ENCODE measurements at regions not wholly inside any gene's neighbourhood (a gene's known extent, or its start where the extent isn't known, plus 50 kb on each side); places are given as distances from the start of the nearest gene placed in this dataset.
A peak's percentile ranks its signal among the peaks of the same experiment; 100 is the strongest.

DNA sequence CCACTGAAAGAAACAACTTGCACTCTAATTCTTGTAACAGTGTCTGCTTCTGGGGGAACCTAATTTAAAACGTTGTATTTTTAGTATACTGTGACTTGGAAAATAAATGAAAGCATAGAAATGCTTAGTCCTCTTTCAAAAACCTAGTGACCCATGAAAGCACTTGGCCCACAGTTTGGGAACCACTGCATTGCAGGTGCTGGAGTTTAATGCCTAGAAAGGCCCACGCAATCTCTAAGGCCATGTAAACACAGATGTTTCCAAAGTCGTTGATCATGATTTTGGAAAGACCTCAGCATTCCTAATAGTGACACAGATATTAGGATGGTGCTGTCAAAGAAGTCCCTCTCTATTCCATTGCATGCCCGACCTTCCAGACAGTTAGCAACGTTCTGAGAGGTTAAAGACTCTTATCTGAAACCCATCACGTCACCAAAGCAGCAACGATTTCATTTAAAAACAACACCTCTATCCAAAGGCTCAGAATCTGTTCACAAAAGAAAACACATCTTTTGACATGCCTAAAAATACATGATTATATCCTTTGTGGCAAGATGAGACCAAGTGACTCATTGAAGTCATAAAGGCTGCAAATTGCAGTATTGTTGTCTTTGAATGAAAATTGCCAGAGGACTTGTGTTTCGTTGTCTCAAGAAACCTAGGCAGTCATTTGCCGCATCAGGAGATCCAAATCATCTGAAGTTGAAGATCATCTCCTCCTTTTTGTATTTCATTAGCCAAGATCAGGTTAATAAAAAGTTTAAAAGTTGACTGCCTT is 328.0 kb upstream of the ZNF507 start:
- Mint-ChIP-seq H3K27ac (no peak overlapping the region), H3K27me3 (no peaks in the 10 kb centered on the region)

DNA sequence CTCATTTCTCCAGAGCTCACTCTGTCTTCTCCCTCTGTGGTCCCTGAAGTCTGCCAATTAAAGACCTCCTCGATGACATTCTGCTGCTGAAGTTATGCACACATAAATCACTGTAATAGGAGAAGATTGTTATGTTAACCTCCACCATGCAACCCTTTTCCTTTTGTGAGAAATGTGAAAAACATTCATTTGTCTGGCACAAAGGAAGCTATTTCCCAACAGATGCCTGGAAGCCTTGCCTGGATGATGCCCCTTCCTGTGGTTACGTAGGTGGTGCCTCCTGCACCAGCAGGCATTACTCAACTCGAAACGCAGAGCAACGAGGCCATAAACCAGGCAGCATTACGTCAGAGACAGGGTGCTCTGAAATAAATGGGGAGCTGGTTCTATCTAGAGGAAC is 327.4 kb upstream of the ZNF507 start:
- no peak overlapping the region for H3K4me3 Mint-ChIP-seq
- no peak for DNase-seq

More for the DNA sequence above, 328.0 kb upstream of the ZNF507 start:
- Mint-ChIP-seq H3K9me3 (peaks cover 9% of the 10 kb centered on the region), H3K4me1 (no peaks in the 10 kb centered on the region), H3K4me3 (no peak overlapping the region), H3K36me3 (no peaks in the 10 kb centered on the region)
- CTCF ChIA-PET: no interaction called here
- DNase-seq: no peak

DNA sequence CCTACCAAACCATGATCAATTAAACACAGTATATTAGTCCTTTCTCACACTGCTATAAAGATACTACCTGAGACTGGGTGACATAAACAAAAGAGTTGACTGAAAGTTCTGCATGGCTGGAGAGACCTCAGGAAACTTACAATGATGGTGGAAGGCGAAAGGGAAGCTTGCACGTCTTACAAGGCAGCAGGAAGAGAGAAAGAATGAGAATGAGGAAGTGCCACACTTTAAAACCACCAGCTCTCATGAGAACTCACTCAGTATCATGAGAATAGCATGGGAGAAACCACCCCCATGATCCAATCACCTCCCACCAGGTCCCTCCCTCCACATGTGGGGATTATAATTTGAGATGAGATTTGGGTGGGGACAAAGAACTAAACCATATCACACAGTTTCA is 324.9 kb upstream of the ZNF507 start:
- CTCF ChIA-PET: no interaction called here
- no peak for DNase-seq

More for the DNA sequence above, 327.4 kb upstream of the ZNF507 start:
- no peaks in the 10 kb centered on the region for H3K27me3 Mint-ChIP-seq
- no peaks in the 10 kb centered on the region for H3K4me1 Mint-ChIP-seq
- CTCF ChIA-PET: no interaction called here
- H3K27ac Mint-ChIP-seq: no peak overlapping the region
- H3K36me3 Mint-ChIP-seq: no peaks in the 10 kb centered on the region
- peaks cover 9% of the 10 kb centered on the region for H3K9me3 Mint-ChIP-seq

DNA sequence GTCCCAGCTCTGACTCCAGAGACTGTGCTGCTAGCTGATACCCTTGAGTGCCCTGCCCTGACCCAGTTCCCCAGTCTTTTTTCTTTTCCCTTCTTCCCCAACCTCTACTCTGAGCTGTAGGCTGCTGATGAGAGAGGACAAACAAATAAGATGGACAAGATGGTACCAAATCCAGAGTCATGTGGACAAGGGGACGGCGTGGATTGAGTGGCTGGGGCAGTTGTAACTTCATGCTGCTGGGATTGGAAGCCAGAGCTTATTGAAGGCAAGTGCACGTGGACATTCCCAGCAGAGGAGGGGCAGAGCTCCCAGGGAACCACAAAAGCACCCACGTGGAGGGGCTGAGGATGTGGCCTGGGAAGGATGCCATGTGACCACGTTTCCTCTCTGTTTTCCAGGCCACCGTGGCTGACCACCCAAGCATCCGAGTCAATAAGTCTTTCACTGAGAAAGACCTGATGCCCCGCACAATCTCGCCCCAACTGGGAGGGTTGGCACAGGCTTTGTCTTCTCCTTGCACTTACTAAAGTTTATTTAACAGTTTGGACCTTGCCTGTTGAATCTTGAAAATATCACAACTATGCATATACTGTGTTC is 323.3 kb upstream of the ZNF507 start:
- H3K36me3 Mint-ChIP-seq: no peaks in the 10 kb centered on the region
- H3K9me3 Mint-ChIP-seq: peaks cover 26% of the 10 kb centered on the region
- DNase-seq: no peak
- H3K4me1 Mint-ChIP-seq: no peaks in the 10 kb centered on the region
- H3K27ac Mint-ChIP-seq: no peak overlapping the region
- CTCF ChIA-PET: no interaction called here
- no peaks in the 10 kb centered on the region for H3K27me3 Mint-ChIP-seq
- H3K4me3 Mint-ChIP-seq: no peak overlapping the region

More for the DNA sequence above, 324.9 kb upstream of the ZNF507 start:
- Mint-ChIP-seq H3K27me3 (no peaks in the 10 kb centered on the region), H3K4me1 (no peaks in the 10 kb centered on the region), H3K36me3 (no peaks in the 10 kb centered on the region), H3K27ac (no peak overlapping the region), H3K4me3 (no peak overlapping the region), H3K9me3 (peaks cover 15% of the 10 kb centered on the region)

- no peaks in the 10 kb centered on the region for H3K4me1 Mint-ChIP-seq
- CTCF ChIA-PET: no interaction called here
Observed at GRCh38 chr19:32022731-32023563, 322.5 kb upstream of the ZNF507 start.

DNA sequence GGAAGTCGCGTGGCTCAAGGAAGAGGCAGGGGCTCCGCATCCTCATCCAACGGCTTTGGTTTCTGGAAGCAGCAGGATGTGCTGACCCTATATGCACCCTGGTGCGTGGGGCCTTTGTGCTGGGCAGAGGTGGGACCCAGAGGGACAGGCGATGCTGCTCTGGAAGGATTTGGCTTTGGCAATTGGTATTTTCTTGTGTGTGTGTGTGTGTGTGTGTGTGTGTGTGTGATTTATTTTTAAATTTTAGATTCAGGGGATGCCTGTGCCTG is 321.9 kb upstream of the ZNF507 start:
- Mint-ChIP-seq H3K27me3 (no peaks in the 10 kb centered on the region), H3K4me3 (no peak overlapping the region), H3K9me3 (peaks cover 28% of the 10 kb centered on the region), H3K36me3 (no peaks in the 10 kb centered on the region), H3K4me1 (no peaks in the 10 kb centered on the region), H3K27ac (no peak overlapping the region)
- CTCF ChIA-PET: no interaction called here
- DNase-seq: no peak

More at GRCh38 chr19:32022731-32023563, 322.5 kb upstream of the ZNF507 start:
- Mint-ChIP-seq H3K36me3 (no peaks in the 10 kb centered on the region), H3K9me3 (peaks cover 28% of the 10 kb centered on the region), H3K27me3 (no peaks in the 10 kb centered on the region), H3K27ac (no peak overlapping the region), H3K4me3 (no peak overlapping the region)
- DNase-seq: no peak

GRCh38 chr19:32029235-32029634 is 316.2 kb upstream of the ZNF507 start:
- Mint-ChIP-seq H3K27me3 (no peaks in the 10 kb centered on the region), H3K36me3 (no peaks in the 10 kb centered on the region), H3K9me3 (peaks cover 24% of the 10 kb centered on the region), H3K4me1 (no peaks in the 10 kb centered on the region), H3K27ac (no peak overlapping the region), H3K4me3 (no peak overlapping the region)
- CTCF ChIA-PET: no interaction called here
- no peak for DNase-seq

DNA sequence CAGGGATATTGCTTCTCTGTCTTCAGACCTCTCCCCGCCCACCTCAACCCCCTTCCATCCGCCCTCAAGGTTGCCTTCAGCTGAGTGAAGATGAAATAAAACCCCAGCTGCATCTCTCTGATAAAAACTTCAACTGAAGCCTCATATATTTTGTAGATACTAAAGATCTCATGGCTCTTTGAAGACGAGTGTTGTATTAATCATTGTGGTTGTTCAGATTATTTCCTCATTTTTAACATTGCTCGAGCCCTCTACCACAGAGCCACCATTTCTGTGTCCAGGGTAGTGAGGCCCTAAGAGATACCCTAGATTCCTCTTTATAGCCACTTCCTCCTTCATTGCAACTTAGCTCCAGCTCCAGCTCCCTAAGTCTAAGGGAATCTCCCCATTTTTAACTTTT is 312.8 kb upstream of the ZNF507 start:
- H3K4me1 Mint-ChIP-seq: no peaks in the 10 kb centered on the region
- H3K4me3 Mint-ChIP-seq: no peak overlapping the region
- H3K36me3 Mint-ChIP-seq: no peaks in the 10 kb centered on the region
- H3K27me3 Mint-ChIP-seq: no peaks in the 10 kb centered on the region
- no peak overlapping the region for H3K27ac Mint-ChIP-seq
- no peak for DNase-seq
- CTCF ChIA-PET: no interaction called here
- H3K9me3 Mint-ChIP-seq: peaks cover 2% of the 10 kb centered on the region

DNA sequence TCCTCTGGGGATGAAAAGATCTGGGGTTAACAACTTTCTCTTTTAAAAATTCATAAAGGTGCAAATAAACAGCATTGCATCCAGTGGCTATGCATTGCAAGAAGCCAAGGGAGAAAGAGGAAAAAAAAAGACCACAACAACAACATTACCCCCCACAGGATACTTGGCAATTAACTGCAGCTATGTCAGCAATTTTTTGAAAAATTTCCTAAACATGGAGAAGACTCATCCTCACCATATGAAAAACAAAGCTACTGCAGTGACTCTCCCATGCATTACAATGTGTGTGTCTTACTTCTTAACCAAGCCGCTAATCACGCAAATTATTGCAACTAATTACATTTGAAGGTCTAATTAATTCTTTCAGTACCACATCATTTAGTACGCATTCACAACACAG is 309.8 kb upstream of the ZNF507 start:
- H3K9me3 Mint-ChIP-seq: no peaks in the 10 kb centered on the region
- CTCF ChIA-PET: no interaction called here
- H3K27ac Mint-ChIP-seq: no peak overlapping the region

DNA sequence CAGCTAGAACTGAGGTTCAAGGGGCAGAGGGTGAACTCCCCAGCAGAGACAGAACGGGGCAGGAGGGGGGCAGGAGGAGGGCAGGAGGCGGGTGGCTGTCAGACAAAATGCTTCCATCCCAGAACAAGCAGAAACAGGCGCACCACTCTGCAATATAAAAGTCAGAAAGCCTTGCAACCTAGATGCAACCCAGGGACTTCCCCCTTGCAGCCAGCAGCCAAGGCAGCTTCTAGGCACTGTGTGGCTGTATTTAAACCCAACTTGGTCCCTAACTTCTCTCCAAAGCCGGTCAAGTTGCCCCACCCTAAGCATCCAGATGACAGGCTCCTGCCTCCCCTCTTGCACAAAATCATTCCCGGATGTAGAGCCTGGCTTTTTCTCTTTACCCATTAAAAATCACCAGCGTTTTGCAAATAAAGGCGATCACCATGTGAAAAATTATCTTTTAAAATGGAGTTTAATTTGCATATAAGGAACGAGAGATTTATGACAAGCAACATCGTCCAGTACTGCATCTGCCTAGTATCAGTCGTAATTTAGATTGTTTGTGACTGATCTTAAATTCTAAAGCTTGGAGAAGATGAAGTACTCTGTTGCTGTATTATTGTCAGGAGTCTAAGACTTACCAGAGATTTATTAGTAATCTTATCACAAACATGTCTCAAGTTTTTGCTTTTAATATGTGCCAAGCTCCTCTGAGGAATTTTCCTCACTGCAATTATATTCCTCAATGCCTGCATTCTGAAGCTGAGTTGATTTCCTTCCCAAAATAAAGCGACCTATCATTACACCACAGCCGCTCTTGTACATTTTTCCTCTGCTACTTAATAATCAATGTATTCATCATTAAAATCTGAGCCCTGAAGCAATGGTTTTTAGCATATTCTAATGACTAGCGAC is 307.1 kb upstream of the ZNF507 start:
- Mint-ChIP-seq H3K9me3 (no peaks in the 10 kb centered on the region), H3K4me3 (no peak overlapping the region), H3K27me3 (peaks cover 14% of the 10 kb centered on the region), H3K4me1 (no peaks in the 10 kb centered on the region), H3K27ac (no peak overlapping the region), H3K36me3 (no peaks in the 10 kb centered on the region)
- DNase-seq: no peak
- CTCF ChIA-PET: no interaction called here

More for the DNA sequence above, 309.8 kb upstream of the ZNF507 start:
- Mint-ChIP-seq H3K36me3 (no peaks in the 10 kb centered on the region), H3K4me3 (no peak overlapping the region), H3K27me3 (no peaks in the 10 kb centered on the region), H3K4me1 (no peaks in the 10 kb centered on the region)
- no peak for DNase-seq

- no peaks in the 10 kb centered on the region for H3K4me1 Mint-ChIP-seq
- H3K27me3 Mint-ChIP-seq: peaks cover 14% of the 10 kb centered on the region
- no peak overlapping the region for H3K4me3 Mint-ChIP-seq
- H3K9me3 Mint-ChIP-seq: no peaks in the 10 kb centered on the region
- H3K27ac Mint-ChIP-seq: no peak overlapping the region
- DNase-seq: no peak
- H3K36me3 Mint-ChIP-seq: no peaks in the 10 kb centered on the region
- CTCF ChIA-PET: no interaction called here
Observed at GRCh38 chr19:32038961-32039360, 306.4 kb upstream of the ZNF507 start.

DNA sequence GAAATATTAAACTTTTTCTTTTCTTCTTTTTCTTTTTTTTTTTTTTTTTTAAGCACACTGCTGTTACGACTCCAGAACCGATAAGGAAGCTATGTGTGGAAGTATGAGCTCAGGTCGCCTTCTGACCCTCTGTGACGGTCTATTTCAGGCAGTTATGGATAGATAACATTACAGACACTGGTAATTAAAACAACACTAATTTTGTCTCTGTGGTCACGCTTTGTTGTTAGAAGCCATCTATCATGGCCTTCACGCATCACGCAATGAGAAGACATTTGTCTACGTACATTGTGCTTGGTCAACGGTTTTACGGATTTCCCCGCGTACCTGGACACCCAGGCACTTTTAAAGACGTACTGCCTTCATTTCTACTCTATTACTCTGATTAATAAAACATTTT is 306.0 kb upstream of the ZNF507 start:
- H3K27ac Mint-ChIP-seq: no peak overlapping the region
- no peaks in the 10 kb centered on the region for H3K36me3 Mint-ChIP-seq
- H3K4me1 Mint-ChIP-seq: no peaks in the 10 kb centered on the region
- H3K4me3 Mint-ChIP-seq: no peak overlapping the region
- no peaks in the 10 kb centered on the region for H3K9me3 Mint-ChIP-seq
- no peak for DNase-seq
- CTCF ChIA-PET: no interaction called here
- H3K27me3 Mint-ChIP-seq: peaks cover 14% of the 10 kb centered on the region

DNA sequence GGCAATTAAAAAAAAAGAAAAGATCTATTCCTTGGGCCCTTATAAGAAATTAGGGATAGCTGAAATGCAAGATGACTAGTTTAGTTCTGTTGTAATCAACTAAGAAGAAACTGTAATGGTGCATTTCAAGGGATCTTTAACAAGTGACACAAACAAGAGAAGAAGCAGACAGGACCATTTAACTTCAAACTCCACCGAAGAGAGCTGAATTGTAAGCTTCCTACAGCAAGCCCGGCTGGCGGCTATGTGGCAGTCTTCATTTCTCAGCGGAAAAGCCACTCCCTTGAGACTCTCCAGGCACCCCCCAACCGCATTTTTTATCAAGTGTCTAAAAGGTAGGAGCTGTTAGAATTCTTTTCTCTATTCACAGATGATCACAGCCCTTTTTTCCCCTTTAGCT is 305.2 kb upstream of the ZNF507 start:
- Mint-ChIP-seq H3K27me3 (peaks cover 14% of the 10 kb centered on the region), H3K36me3 (no peaks in the 10 kb centered on the region), H3K27ac (no peak overlapping the region), H3K4me1 (no peaks in the 10 kb centered on the region), H3K9me3 (no peaks in the 10 kb centered on the region), H3K4me3 (no peak overlapping the region)
- no peak for DNase-seq
- CTCF ChIA-PET: no interaction called here

- Mint-ChIP-seq H3K9me3 (no peaks in the 10 kb centered on the region), H3K4me3 (no peak overlapping the region), H3K36me3 (no peaks in the 10 kb centered on the region), H3K27me3 (peaks cover 14% of the 10 kb centered on the region), H3K27ac (no peak overlapping the region), H3K4me1 (no peaks in the 10 kb centered on the region)
- DNase-seq: peak; percentile 38
- CTCF ChIA-PET: interaction anchor here (0.9 to 2.2 kb wide), 4 partner anchors 26 to 1359 kb away, joined by 3 to 6 read pairs (median 4); no protein-coding TSS in a partner anchor
Observed at GRCh38 chr19:32041681-32042292, 303.6 kb upstream of the ZNF507 start.
